ENCODE measurements at regions not wholly inside any gene's neighbourhood (a gene's known extent, or its start where the extent isn't known, plus 50 kb on each side); places are given as distances from the start of the nearest gene placed in this dataset.

DNA sequence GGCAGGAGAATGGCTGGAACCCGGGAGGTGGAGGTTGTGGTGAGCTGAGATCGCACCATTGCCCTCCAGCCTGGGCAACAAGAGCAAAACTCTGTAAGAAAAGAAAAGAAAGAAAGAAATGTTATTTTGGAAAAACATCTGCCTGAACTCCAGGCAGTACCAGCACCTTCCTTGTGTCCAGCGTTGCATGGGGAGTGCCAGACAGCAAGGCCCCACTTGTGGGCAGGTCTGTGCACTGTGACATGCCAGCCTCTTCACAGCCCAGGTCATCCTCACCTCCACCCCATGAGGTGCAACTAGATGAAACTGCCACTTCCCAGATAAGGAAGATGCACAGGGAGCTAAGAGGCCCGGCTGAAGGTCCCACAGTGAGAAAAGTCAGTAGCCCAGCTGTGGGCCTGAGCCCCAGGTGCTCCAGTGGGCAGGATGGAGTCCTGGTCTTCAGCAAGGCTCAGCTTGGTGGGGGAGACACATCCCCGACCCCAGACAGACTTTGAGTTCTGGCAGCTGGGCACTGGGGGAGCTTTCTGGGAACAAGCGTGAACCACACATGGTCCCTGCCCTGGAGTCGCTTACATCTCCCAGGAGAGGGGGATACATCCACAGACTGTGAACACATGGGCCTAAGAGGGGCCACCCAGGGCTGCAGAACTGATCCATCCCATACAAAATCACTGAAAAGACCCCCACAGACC, 146.9 kb upstream of the IER5L start:
- ATAC-seq (no peak), DNase-seq (no peak)
- H3K4me3 ChIP-seq (ENCODE audit: low read length) = no peak overlapping the region
- no peak overlapping the region for H3K27ac ChIP-seq (ENCODE audit: low read length)
- no peaks in the 10 kb centered on the region for H3K79me2 ChIP-seq (ENCODE audit: low read length)
- no peaks in the 10 kb centered on the region for H3K36me3 ChIP-seq (ENCODE audit: low read depth, low read length)
- no peak overlapping the region for H2AFZ ChIP-seq (ENCODE audit: low read length)
- intact Hi-C loops (cut with micrococcal nuclease) = no loop called here
- BruUV-seq (replicated peaks) = no TSS peak
- H4K20me1 ChIP-seq (ENCODE audit: low read length) = no peaks in the 10 kb centered on the region
- H3F3A ChIP-seq (ENCODE audit: low read length, unreplicated experiment) = no peaks in the 10 kb centered on the region
- no peaks in the 10 kb centered on the region for H3K9me3 ChIP-seq (ENCODE audit: low read length)
- H3K4me2 ChIP-seq (ENCODE audit: low read length) = no peak overlapping the region
- H3K4me1 ChIP-seq (ENCODE audit: insufficient read depth, low read length) = peaks cover 5% of the 10 kb centered on the region
- H3K27me3 ChIP-seq (ENCODE audit: low read length) = no peaks in the 10 kb centered on the region
- POLR2A ChIA-PET (ENCODE audit: unreplicated experiment) = no interaction called here
- TF ChIP-seq EZH2 (IDR thresholded peaks at IDR 0.05; ENCODE audit: low read length, unreplicated experiment) (no peak), EZH2phosphoT487 (IDR thresholded peaks at IDR 0.05; ENCODE audit: borderline replicate concordance, low read length) (no peak)
- TF ChIP-seq, protein P1, sequence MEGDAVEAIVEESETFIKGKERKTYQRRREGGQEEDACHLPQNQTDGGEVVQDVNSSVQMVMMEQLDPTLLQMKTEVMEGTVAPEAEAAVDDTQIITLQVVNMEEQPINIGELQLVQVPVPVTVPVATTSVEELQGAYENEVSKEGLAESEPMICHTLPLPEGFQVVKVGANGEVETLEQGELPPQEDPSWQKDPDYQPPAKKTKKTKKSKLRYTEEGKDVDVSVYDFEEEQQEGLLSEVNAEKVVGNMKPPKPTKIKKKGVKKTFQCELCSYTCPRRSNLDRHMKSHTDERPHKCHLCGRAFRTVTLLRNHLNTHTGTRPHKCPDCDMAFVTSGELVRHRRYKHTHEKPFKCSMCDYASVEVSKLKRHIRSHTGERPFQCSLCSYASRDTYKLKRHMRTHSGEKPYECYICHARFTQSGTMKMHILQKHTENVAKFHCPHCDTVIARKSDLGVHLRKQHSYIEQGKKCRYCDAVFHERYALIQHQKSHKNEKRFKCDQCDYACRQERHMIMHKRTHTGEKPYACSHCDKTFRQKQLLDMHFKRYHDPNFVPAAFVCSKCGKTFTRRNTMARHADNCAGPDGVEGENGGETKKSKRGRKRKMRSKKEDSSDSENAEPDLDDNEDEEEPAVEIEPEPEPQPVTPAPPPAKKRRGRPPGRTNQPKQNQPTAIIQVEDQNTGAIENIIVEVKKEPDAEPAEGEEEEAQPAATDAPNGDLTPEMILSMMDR (conservative IDR thresholded peaks at IDR 0.05; ENCODE audit: low read depth, low read length) = no peak
- no peaks in the 10 kb centered on the region for H3K9me2 ChIP-seq (replicated peaks; ENCODE audit: low read length)
- no peak overlapping the region for H3K9ac ChIP-seq (ENCODE audit: low read length)
- CTCF ChIA-PET = no interaction called here

DNA sequence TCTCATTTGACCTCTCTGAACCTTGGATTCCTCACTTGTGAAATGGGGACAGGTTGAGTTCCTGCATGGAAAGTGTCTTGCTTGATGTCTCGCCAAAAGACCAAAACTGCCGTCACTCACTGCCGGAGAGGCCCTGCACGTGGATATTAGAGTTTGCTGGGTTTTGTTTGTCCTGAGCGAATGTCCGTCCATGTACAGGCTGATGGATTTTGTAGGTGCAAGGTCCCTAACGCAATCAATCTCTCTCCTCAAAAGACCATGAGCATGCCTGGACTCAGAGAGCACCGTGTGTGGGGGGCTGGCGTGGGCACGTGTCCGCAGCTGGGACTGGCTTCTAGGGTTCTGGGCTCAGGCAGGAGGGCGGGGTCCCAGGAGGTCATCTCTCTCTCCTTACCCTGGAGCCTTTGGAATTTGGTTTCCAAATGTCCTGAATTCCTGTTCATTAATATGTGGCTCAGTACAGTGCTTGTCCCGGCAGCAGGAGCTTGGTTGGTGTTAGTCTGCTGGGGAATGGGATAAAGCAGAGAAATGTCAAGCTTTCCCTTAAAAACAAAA, 146.0 kb upstream of the IER5L start:
- POLR2A ChIA-PET (ENCODE audit: unreplicated experiment) = no interaction called here
- CTCF ChIA-PET = no interaction called here
- Histone ChIP-seq H3K27ac (ENCODE audit: low read length) (no peak overlapping the region), H3K9me2 (replicated peaks; ENCODE audit: low read length) (no peaks in the 10 kb centered on the region), H3K36me3 (ENCODE audit: low read depth, low read length) (no peaks in the 10 kb centered on the region), H3K9ac (ENCODE audit: low read length) (no peak overlapping the region), H3K27me3 (ENCODE audit: low read length) (no peaks in the 10 kb centered on the region), H3K4me1 (ENCODE audit: insufficient read depth, low read length) (peaks cover 5% of the 10 kb centered on the region), H3F3A (ENCODE audit: low read length, unreplicated experiment) (no peaks in the 10 kb centered on the region), H3K79me2 (ENCODE audit: low read length) (no peaks in the 10 kb centered on the region), H2AFZ (ENCODE audit: low read length) (no peak overlapping the region), H3K4me3 (ENCODE audit: low read length) (no peak overlapping the region), H3K4me2 (ENCODE audit: low read length) (no peak overlapping the region), H4K20me1 (ENCODE audit: low read length) (no peaks in the 10 kb centered on the region), H3K9me3 (ENCODE audit: low read length) (no peaks in the 10 kb centered on the region)
- TF ChIP-seq EZH2phosphoT487 (IDR thresholded peaks at IDR 0.05; ENCODE audit: borderline replicate concordance, low read length) = no peak
- no peak for TF ChIP-seq EZH2 (IDR thresholded peaks at IDR 0.05; ENCODE audit: low read length, unreplicated experiment)
- TF ChIP-seq, protein P1 (conservative IDR thresholded peaks at IDR 0.05; ENCODE audit: low read depth, low read length) = no peak
- intact Hi-C loops (cut with micrococcal nuclease) = no loop called here
- DNase-seq = no peak
- no peak for ATAC-seq
- BruUV-seq (replicated peaks) = no TSS peak

DNA sequence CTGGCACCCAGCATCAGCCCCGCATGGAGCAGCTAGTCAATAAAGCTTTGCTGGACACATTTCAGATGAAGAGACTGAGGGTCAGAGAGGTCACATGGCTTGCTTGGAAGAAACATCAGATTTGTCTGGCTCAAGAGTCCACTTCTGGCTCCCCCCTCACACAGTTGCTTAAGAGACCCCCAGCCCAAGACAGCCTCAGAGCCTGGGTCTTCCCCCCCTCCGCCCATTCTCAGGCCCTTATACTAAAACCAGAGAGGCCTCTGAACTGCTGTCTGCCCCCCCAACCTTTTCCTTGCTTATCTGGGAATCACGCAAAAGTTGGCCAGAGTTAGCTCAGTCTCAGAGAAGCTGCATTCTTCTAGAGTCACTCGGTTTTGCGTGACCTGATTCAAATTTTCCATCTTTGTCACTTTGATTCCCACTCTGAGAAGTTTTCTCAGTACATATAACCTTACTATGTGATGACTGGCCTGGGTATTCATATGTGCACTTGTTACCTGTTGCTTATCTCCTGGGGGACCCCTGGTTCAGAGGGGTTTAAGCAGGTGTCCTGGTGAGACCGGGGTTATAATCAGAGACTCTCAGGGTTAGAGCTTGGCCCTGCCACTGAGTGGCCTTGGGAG, 145.4 kb upstream of the IER5L start:
- no peak overlapping the region for H3K27ac ChIP-seq (ENCODE audit: low read length)
- no peak overlapping the region for H2AFZ ChIP-seq (ENCODE audit: low read length)
- ChIA-PET POLR2A (ENCODE audit: unreplicated experiment) (no interaction called here), CTCF (no interaction called here)
- no peak overlapping the region for H3K9ac ChIP-seq (ENCODE audit: low read length)
- H3K27me3 ChIP-seq (ENCODE audit: low read length) = no peaks in the 10 kb centered on the region
- H3K9me3 ChIP-seq (ENCODE audit: low read length) = no peaks in the 10 kb centered on the region
- H3K4me2 ChIP-seq (ENCODE audit: low read length) = no peak overlapping the region
- no peaks in the 10 kb centered on the region for H3F3A ChIP-seq (ENCODE audit: low read length, unreplicated experiment)
- H3K4me1 ChIP-seq (ENCODE audit: insufficient read depth, low read length) = peaks cover 5% of the 10 kb centered on the region
- H3K9me2 ChIP-seq (replicated peaks; ENCODE audit: low read length) = no peaks in the 10 kb centered on the region
- BruUV-seq (replicated peaks) = no TSS peak
- no peak for DNase-seq
- ATAC-seq = no peak
- no peak overlapping the region for H3K4me3 ChIP-seq (ENCODE audit: low read length)
- no peaks in the 10 kb centered on the region for H3K79me2 ChIP-seq (ENCODE audit: low read length)
- TF ChIP-seq EZH2 (IDR thresholded peaks at IDR 0.05; ENCODE audit: low read length, unreplicated experiment) (no peak), EZH2phosphoT487 (IDR thresholded peaks at IDR 0.05; ENCODE audit: borderline replicate concordance, low read length) (no peak)
- TF ChIP-seq, protein P1 (conservative IDR thresholded peaks at IDR 0.05; ENCODE audit: low read depth, low read length) = no peak
- intact Hi-C loops (cut with micrococcal nuclease) = no loop called here
- H4K20me1 ChIP-seq (ENCODE audit: low read length) = no peaks in the 10 kb centered on the region
- no peaks in the 10 kb centered on the region for H3K36me3 ChIP-seq (ENCODE audit: low read depth, low read length)

Data from PC-3 (cell line).